OCI-LY7 (cell line): ENCODE measurements at regions not wholly inside any gene's neighbourhood (a gene's known extent, or its start where the extent isn't known, plus 50 kb on each side); places are given as distances from the start of the nearest gene placed in this dataset.

Experiments used
- BruUV-seq: library from RNA; stranded (reverse); fragments of 400-500 nt; replicated peaks from 2 replicates; lab custom pipeline; 2021; lab: Mats Ljungman, UMichigan
- CTCF ChIA-PET: fragments of 300-600 bp; sonication (Branson Sonifier 250); formaldehyde crosslinking; loops from one replicate; lab custom pipeline; 2022; ENCODE audit warnings: antibody characterized with exemption; ENCODE audit not compliant: unreplicated experiment; lab: Charles Lee
- POLR2A ChIA-PET: fragments of 300-600 bp; sonication (Branson Sonifier 250); formaldehyde crosslinking; loops from one replicate; lab custom pipeline; 2022; ENCODE audit warnings: antibody characterized with exemption; lab: Charles Lee
- DNase-seq: peaks from one replicate; pipeline ENCODE4 v3.0.0-alpha.2; 2015; ENCODE audit warnings: low spot score
- H2AFZ ChIP-seq: fragments of 200-600 bp; sonication (generic), shearing (Covaris generic); 2 replicates; pipeline ENCODE4 v1.6.1; 2014; ENCODE audit warnings: mild to moderate bottlenecking, antibody characterized with exemption, low read length, moderate library complexity
- H3K27ac ChIP-seq: fragments of 200-600 bp; sonication (generic); 2 replicates; pipeline ENCODE4 v1.5.1; 2014; ENCODE audit warnings: mixed run types, low read depth, mild to moderate bottlenecking, moderate library complexity, low read length, inconsistent platforms; ENCODE audit not compliant: poor library complexity, severe bottlenecking
- H3K36me3 ChIP-seq: fragments of 200-600 bp; sonication (generic); 2 replicates; pipeline ENCODE4 v1.6.1; 2014; ENCODE audit warnings: mild to moderate bottlenecking, antibody characterized with exemption, low read length, moderate library complexity, mixed read lengths; ENCODE audit not compliant: insufficient read depth
- H3K4me1 ChIP-seq: fragments of 200-600 bp; sonication (generic); 2 replicates; pipeline ENCODE4 v1.5.1; 2014; ENCODE audit warnings: mild to moderate bottlenecking, low read length; ENCODE audit not compliant: insufficient read depth, poor library complexity, severe bottlenecking
- H3K4me2 ChIP-seq: fragments of 200-600 bp; sonication (generic); 2 replicates; pipeline ENCODE4 v1.6.1; 2014; ENCODE audit warnings: mild to moderate bottlenecking, low read length
- H3K4me3 ChIP-seq: fragments of 200-600 bp; sonication (generic); 2 replicates; pipeline ENCODE4 v1.5.1; 2014; ENCODE audit warnings: mild to moderate bottlenecking, low read depth, low read length; ENCODE audit not compliant: poor library complexity, severe bottlenecking
- H3K79me2 ChIP-seq: fragments of 200-600 bp; sonication (generic); 2 replicates; pipeline ENCODE4 v1.6.1; 2016; ENCODE audit warnings: low read depth, mild to moderate bottlenecking, low read length, moderate library complexity, mixed read lengths; ENCODE audit not compliant: insufficient read depth
- H3K9me2 ChIP-seq: fragments of 200-600 bp; sonication (generic); 2 replicates; pipeline ENCODE4 v1.6.1; 2016; ENCODE audit warnings: mild to moderate bottlenecking, low read length, mixed read lengths; ENCODE audit not compliant: insufficient read depth
- H3K9me3 ChIP-seq: fragments of 200-600 bp; sonication (generic); 2 replicates; pipeline ENCODE4 v1.6.1; 2014; ENCODE audit warnings: mild to moderate bottlenecking, mixed run types, low read length, mixed read lengths
- H4K20me1 ChIP-seq: fragments of 200-600 bp; sonication (generic); 2 replicates; pipeline ENCODE4 v1.6.1; 2014; ENCODE audit warnings: mild to moderate bottlenecking, antibody characterized with exemption, low read length, moderate library complexity, mixed read lengths; ENCODE audit not compliant: insufficient read depth
- EZH2phosphoT487 ChIP-seq: fragments of 200-600 bp; sonication (generic); IDR thresholded peaks from 2 replicates; pipeline ENCODE4 v1.6.1; 2018; ENCODE audit warnings: low read depth, borderline replicate concordance, mild to moderate bottlenecking, mixed run types, antibody characterized with exemption, low read length, moderate library complexity, mixed read lengths
- intact Hi-C: fragments of 100-400 bp; cut with micrococcal nuclease; formaldehyde crosslinking; loops from one replicate; pipeline ENCODE4 v1.10.0; 2022; ENCODE audit not compliant: unreplicated experiment
- TF ChIP-seq, protein P1 (sequence below): fragments of 200-600 bp; sonication (generic); conservative IDR thresholded peaks from 2 replicates; pipeline ENCODE4 v1.5.1; 2014; ENCODE audit warnings: mild to moderate bottlenecking, antibody characterized with exemption, low read length, moderate library complexity, mixed read lengths

DNA sequence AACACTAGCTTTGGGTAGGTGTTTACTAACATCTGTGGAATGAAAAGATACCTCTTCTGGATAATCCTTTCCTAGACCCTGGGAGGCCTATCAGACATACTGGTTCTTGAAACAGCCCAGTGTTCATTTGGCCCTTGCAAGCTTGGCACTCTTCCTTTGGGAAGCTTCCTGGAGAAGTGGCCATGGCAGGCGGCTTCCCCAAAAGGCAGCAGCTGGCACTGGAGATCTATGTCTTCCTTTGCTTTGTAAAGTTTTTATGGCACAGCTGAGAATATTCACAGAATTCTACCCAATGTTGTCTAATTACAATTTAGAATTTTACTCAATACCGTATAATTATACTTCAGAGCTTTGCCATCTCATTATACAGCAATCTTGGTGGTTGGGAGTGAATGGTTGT, 199.2 kb upstream of the C11orf87 start:
- DNase-seq: no peak
- H3K4me2 ChIP-seq: no peak overlapping the region
- ChIA-PET POLR2A (no interaction called here), CTCF (no interaction called here)
- TF ChIP-seq, protein P1, sequence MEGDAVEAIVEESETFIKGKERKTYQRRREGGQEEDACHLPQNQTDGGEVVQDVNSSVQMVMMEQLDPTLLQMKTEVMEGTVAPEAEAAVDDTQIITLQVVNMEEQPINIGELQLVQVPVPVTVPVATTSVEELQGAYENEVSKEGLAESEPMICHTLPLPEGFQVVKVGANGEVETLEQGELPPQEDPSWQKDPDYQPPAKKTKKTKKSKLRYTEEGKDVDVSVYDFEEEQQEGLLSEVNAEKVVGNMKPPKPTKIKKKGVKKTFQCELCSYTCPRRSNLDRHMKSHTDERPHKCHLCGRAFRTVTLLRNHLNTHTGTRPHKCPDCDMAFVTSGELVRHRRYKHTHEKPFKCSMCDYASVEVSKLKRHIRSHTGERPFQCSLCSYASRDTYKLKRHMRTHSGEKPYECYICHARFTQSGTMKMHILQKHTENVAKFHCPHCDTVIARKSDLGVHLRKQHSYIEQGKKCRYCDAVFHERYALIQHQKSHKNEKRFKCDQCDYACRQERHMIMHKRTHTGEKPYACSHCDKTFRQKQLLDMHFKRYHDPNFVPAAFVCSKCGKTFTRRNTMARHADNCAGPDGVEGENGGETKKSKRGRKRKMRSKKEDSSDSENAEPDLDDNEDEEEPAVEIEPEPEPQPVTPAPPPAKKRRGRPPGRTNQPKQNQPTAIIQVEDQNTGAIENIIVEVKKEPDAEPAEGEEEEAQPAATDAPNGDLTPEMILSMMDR: no peak
- no peak for TF ChIP-seq EZH2phosphoT487
- H2AFZ ChIP-seq: no peak overlapping the region
- H3K4me1 ChIP-seq: no peaks in the 10 kb centered on the region
- H3K79me2 ChIP-seq: no peaks in the 10 kb centered on the region
- H3K9me3 ChIP-seq: no peaks in the 10 kb centered on the region
- BruUV-seq: no TSS peak
- H3K36me3 ChIP-seq: no peaks in the 10 kb centered on the region
- H3K4me3 ChIP-seq: no peak overlapping the region
- no peaks in the 10 kb centered on the region for H4K20me1 ChIP-seq
- no peaks in the 10 kb centered on the region for H3K9me2 ChIP-seq
- no peak overlapping the region for H3K27ac ChIP-seq
- intact Hi-C loops: no loop called here

DNA sequence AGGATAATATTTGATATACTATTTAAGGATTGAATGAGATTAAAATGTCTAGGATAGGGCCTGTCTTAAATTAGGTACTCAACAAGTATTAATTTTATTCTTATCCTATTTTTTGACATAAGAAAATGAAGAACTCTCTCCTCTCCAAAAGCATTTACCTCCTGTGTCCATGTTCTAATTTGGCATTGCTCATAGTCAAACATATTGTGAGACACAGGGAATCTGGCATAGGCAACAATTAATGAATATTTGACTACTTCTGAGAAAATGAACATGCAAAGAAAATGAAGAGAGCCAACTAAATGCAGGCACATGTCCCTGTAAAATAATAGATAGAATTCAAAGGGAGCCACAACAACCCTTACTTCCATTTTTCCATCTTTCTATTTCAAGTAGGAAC, 198.5 kb upstream of the C11orf87 start:
- no peaks in the 10 kb centered on the region for H3K79me2 ChIP-seq
- no peak overlapping the region for H3K27ac ChIP-seq
- no peaks in the 10 kb centered on the region for H3K36me3 ChIP-seq
- no peaks in the 10 kb centered on the region for H3K4me1 ChIP-seq
- no peaks in the 10 kb centered on the region for H4K20me1 ChIP-seq
- H3K4me2 ChIP-seq: no peak overlapping the region
- BruUV-seq: no TSS peak
- POLR2A ChIA-PET: no interaction called here
- H3K9me2 ChIP-seq: no peaks in the 10 kb centered on the region
- TF ChIP-seq EZH2phosphoT487: no peak
- TF ChIP-seq, protein P1: no peak
- H3K9me3 ChIP-seq: no peaks in the 10 kb centered on the region
- no peak overlapping the region for H2AFZ ChIP-seq
- DNase-seq: no peak
- H3K4me3 ChIP-seq: no peak overlapping the region
- CTCF ChIA-PET: no interaction called here
- intact Hi-C loops: no loop called here

GRCh38 chr11:109229682-109230081, 192.3 kb upstream of the C11orf87 start:
- no peaks in the 10 kb centered on the region for H4K20me1 ChIP-seq
- intact Hi-C loops: no loop called here
- H3K79me2 ChIP-seq: no peaks in the 10 kb centered on the region
- H3K4me1 ChIP-seq: no peaks in the 10 kb centered on the region
- BruUV-seq: no TSS peak
- no peak overlapping the region for H2AFZ ChIP-seq
- no peaks in the 10 kb centered on the region for H3K36me3 ChIP-seq
- H3K4me3 ChIP-seq: no peak overlapping the region
- TF ChIP-seq, protein P1: no peak
- no peak for TF ChIP-seq EZH2phosphoT487
- ChIA-PET CTCF (no interaction called here), POLR2A (no interaction called here)
- no peak overlapping the region for H3K4me2 ChIP-seq
- no peak overlapping the region for H3K27ac ChIP-seq
- no peak for DNase-seq
- no peaks in the 10 kb centered on the region for H3K9me3 ChIP-seq
- H3K9me2 ChIP-seq: no peaks in the 10 kb centered on the region
